Activated CD8-positive, alpha-beta T cell treated with anti-CD3 and anti-CD28 coated beads for 36 hours (primary cell): ENCODE measurements at regions not wholly inside any gene's neighbourhood (a gene's known extent, or its start where the extent isn't known, plus 50 kb on each side); places are given as distances from the start of the nearest gene placed in this dataset.

Experiments used
- ATAC-seq: fragments of 200-7000 bp; cut with Tn5 transposase; one replicate; pipeline ENCODE4 v1.10.0; 2021; ENCODE audit warnings: mild to moderate bottlenecking, moderate library complexity
- CTCF ChIA-PET: fragments of 350-600 bp; sonication (Branson Sonifier 250); formaldehyde crosslinking; loops from one replicate; lab custom pipeline; 2021; ENCODE audit warnings: antibody characterized with exemption; lab: Charles Lee
- POLR2A ChIA-PET: fragments of 350-600 bp; sonication (Branson Sonifier 250); formaldehyde crosslinking; loops from one replicate; lab custom pipeline; 2021; ENCODE audit warnings: antibody characterized with exemption; lab: Charles Lee
- DNase-seq: peaks from one replicate; pipeline ENCODE4 v3.0.0-alpha.2; 2020
- H3K27ac Mint-ChIP-seq: one replicate; pipeline ENCODE4 v1.8.0; 2021; ENCODE audit warnings: mild to moderate bottlenecking, mixed read lengths
- H3K27me3 Mint-ChIP-seq: one replicate; pipeline ENCODE4 v1.8.0; 2021; ENCODE audit warnings: mixed read lengths
- H3K36me3 Mint-ChIP-seq: one replicate; pipeline ENCODE4 v1.8.0; 2021; ENCODE audit warnings: low read depth, mixed read lengths
- H3K4me1 Mint-ChIP-seq: one replicate; pipeline ENCODE4 v1.8.0; 2021; ENCODE audit warnings: low read depth, mixed read lengths
- H3K4me3 Mint-ChIP-seq: one replicate; pipeline ENCODE4 v1.8.0; 2021; ENCODE audit warnings: mild to moderate bottlenecking, moderate library complexity, mixed read lengths
- H3K9me3 Mint-ChIP-seq: one replicate; pipeline ENCODE4 v1.8.0; 2021; ENCODE audit warnings: mixed read lengths
- CTCF ChIP-seq: fragments of 200-600 bp; IDR thresholded peaks from one replicate; pipeline ENCODE4 v1.8.0; 2022; ENCODE audit warnings: antibody characterized with exemption, mild to moderate bottlenecking
- intact Hi-C: fragments of 100-400 bp; cut with micrococcal nuclease; formaldehyde crosslinking; loops from one replicate; pipeline ENCODE4 v1.10.0; 2022

DNA sequence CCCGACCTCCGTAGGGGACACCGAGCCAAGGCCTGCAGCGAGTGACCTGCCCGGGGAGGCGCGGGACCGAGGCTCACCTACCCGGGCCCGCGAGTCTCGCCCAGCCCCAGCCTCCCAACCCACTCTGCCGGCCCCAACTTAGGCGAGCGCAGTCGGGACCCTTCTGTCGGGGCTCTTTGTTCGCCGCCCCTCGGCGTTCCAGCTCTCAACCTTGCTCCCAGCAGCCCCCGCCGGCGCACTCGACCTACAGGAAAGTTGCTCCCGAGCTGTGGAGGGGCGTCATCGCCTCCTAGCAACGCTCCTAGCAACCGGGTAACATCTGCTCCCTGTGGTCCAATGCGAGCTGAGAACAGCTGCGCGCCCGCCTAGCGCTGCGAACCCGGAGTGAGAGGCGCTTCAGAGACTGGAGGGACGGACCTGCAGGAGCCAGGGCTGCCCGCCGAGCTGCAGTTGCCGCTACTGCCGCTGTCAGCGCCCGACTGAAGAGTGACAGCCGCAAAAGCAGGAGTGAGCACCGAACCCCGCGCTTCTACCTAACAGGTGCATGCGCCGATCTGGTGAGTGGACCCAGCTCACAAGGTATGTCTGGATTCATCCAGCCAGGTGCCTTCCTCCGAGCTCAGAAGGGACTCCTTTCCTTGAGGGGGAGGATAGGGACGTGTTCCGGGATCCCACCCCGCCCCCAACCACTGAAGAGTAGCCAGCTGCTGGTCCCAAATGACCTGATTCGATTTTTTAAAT is 355.0 kb downstream of the SNAPC1 start:
- TF ChIP-seq CTCF, result peak; percentile 48
- Mint-ChIP-seq H3K9me3 (no peaks in the 10 kb centered on the region), H3K27me3 (peaks cover 67% of the 10 kb centered on the region), H3K27ac (no peak overlapping the region), H3K4me1 (peaks cover 5% of the 10 kb centered on the region), H3K36me3 (no peaks in the 10 kb centered on the region), H3K4me3 (peak overlapping the region; percentile 51)
- ChIA-PET CTCF (interaction anchor here (1.0 to 3.8 kb wide), 9 partner anchors 10 to 257 kb away, joined by 3 to 46 read pairs (median 4); no protein-coding TSS in a partner anchor), POLR2A (interaction anchor here (1.0 kb wide), 1 partner anchor 10 kb away, joined by 3 read pairs; no protein-coding TSS in a partner anchor)
- DNase-seq, result peak; percentile 75
- intact Hi-C loops, result no loop called here
- ATAC-seq, result peak; percentile 98

GRCh38 chr14:62117751-62118105 is 355.5 kb downstream of the SNAPC1 start:
- Mint-ChIP-seq H3K4me1 (peaks cover 5% of the 10 kb centered on the region), H3K4me3 (peak overlapping the region; percentile 51), H3K9me3 (no peaks in the 10 kb centered on the region), H3K36me3 (no peaks in the 10 kb centered on the region), H3K27ac (no peak overlapping the region), H3K27me3 (peaks cover 69% of the 10 kb centered on the region)
- POLR2A ChIA-PET, result interaction anchor here (1.0 kb wide), 1 partner anchor 9 kb away, joined by 3 read pairs; no protein-coding TSS in a partner anchor
- intact Hi-C loops, result no loop called here
- ATAC-seq, result no peak
- CTCF ChIA-PET, result interaction anchor here (1.0 to 3.8 kb wide), 7 partner anchors 9 to 258 kb away, joined by 3 to 46 read pairs (median 4); no protein-coding TSS in a partner anchor
- TF ChIP-seq CTCF, result no peak
- no peak for DNase-seq

- intact Hi-C loops, result no loop called here
- Mint-ChIP-seq H3K4me1 (peaks cover 5% of the 10 kb centered on the region), H3K27ac (no peak overlapping the region), H3K36me3 (no peaks in the 10 kb centered on the region), H3K27me3 (peaks cover 70% of the 10 kb centered on the region), H3K4me3 (no peak overlapping the region), H3K9me3 (no peaks in the 10 kb centered on the region)
- DNase-seq (no peak), ATAC-seq (no peak)
- ChIA-PET CTCF (interaction anchor here (0.8 to 3.8 kb wide), 4 partner anchors 9 to 258 kb away, joined by 4 to 46 read pairs (median 7); no protein-coding TSS in a partner anchor), POLR2A (no interaction called here)
- TF ChIP-seq CTCF, result no peak
These were observed 356.2 kb downstream of the SNAPC1 start for GRCh38 chr14:62118461-62118860.

- no peak overlapping the region for H3K4me3 Mint-ChIP-seq
- no peaks in the 10 kb centered on the region for H3K36me3 Mint-ChIP-seq
- TF ChIP-seq CTCF, result no peak
- ChIA-PET POLR2A (no interaction called here), CTCF (interaction anchor here (0.8 to 3.8 kb wide), 3 partner anchors 8 to 259 kb away, joined by 4 to 46 read pairs (median 9); no protein-coding TSS in a partner anchor)
- ATAC-seq (no peak), DNase-seq (no peak)
- intact Hi-C loops, result no loop called here
- peaks cover 5% of the 10 kb centered on the region for H3K4me1 Mint-ChIP-seq
- no peaks in the 10 kb centered on the region for H3K9me3 Mint-ChIP-seq
- H3K27ac Mint-ChIP-seq, result no peak overlapping the region
- peaks cover 70% of the 10 kb centered on the region for H3K27me3 Mint-ChIP-seq
These were observed 356.7 kb downstream of the SNAPC1 start for GRCh38 chr14:62118871-62119270.

GRCh38 chr14:62123961-62124360 is 361.7 kb downstream of the SNAPC1 start:
- intact Hi-C loops, result loop anchor here (10.0 kb wide), 2 partner anchors 659 to 849 kb away; no protein-coding TSS in a partner anchor
- H3K4me1 Mint-ChIP-seq, result no peaks in the 10 kb centered on the region
- H3K9me3 Mint-ChIP-seq, result no peaks in the 10 kb centered on the region
- POLR2A ChIA-PET, result no interaction called here
- H3K27me3 Mint-ChIP-seq, result peaks cover 43% of the 10 kb centered on the region
- no peak for TF ChIP-seq CTCF
- no peak for DNase-seq
- H3K27ac Mint-ChIP-seq, result no peak overlapping the region
- CTCF ChIA-PET, result interaction anchor here (1.2 to 6.1 kb wide), 5 partner anchors 47 to 263 kb away, joined by 3 to 77 read pairs (median 29); no protein-coding TSS in a partner anchor
- H3K36me3 Mint-ChIP-seq, result no peaks in the 10 kb centered on the region
- no peak overlapping the region for H3K4me3 Mint-ChIP-seq
- no peak for ATAC-seq
